MCF 10A (cell line): ENCODE measurements at regions not wholly inside any gene's neighbourhood (a gene's known extent, or its start where the extent isn't known, plus 50 kb on each side); places are given as distances from the start of the nearest gene placed in this dataset.
A peak's percentile ranks its signal among the peaks of the same experiment; 100 is the strongest.

Experiments
- BruUV-seq: library from RNA; stranded (reverse); fragments of 400-500 nt; replicated peaks from 2 replicates; lab custom pipeline; 2021; lab: Mats Ljungman, UMichigan
- CTCF ChIA-PET: fragments of 300-600 bp; sonication (Branson Sonifier 250); formaldehyde crosslinking; extraction: SDS; loops from one replicate; lab custom pipeline; 2021; ENCODE audit warnings: antibody characterized with exemption, inconsistent platforms; lab: Yijun Ruan, JAX
- POLR2A ChIA-PET: fragments of 300-600, 350-650 bp; sonication (Branson Sonifier 250); formaldehyde crosslinking; extraction: SDS; loops from one replicate; lab custom pipeline; 2020; ENCODE audit warnings: antibody characterized with exemption, inconsistent platforms; lab: Yijun Ruan, JAX
- DNase-seq: peaks from one replicate; pipeline ENCODE4 v3.0.0-alpha.2; 2018; ENCODE audit not compliant: unreplicated experiment
- H3K27ac Mint-ChIP-seq: one replicate; pipeline ENCODE4 v1.8.0; 2022; ENCODE audit warnings: mild to moderate bottlenecking, low read depth, mixed read lengths; ENCODE audit not compliant: unreplicated experiment
- H3K27me3 Mint-ChIP-seq: one replicate; pipeline ENCODE4 v1.8.0; 2022; ENCODE audit warnings: mixed read lengths; ENCODE audit not compliant: insufficient read depth, unreplicated experiment
- H3K36me3 Mint-ChIP-seq: one replicate; pipeline ENCODE4 v1.8.0; 2022; ENCODE audit warnings: mild to moderate bottlenecking, moderate library complexity, mixed read lengths; ENCODE audit not compliant: insufficient read depth, unreplicated experiment
- H3K4me1 Mint-ChIP-seq: one replicate; pipeline ENCODE4 v1.8.0; 2022; ENCODE audit warnings: mixed read lengths; ENCODE audit not compliant: insufficient read depth, unreplicated experiment
- H3K4me3 Mint-ChIP-seq: one replicate; pipeline ENCODE4 v1.8.0; 2022; ENCODE audit warnings: mild to moderate bottlenecking, moderate library complexity, mixed read lengths; ENCODE audit not compliant: unreplicated experiment
- H3K9me3 Mint-ChIP-seq: one replicate; pipeline ENCODE4 v1.8.0; 2022; ENCODE audit warnings: mixed read lengths; ENCODE audit not compliant: unreplicated experiment
- CTCF ChIP-seq: fragments of 200-600 bp; IDR thresholded peaks from one replicate; pipeline ENCODE4 v1.8.0; 2022; ENCODE audit warnings: antibody characterized with exemption, mild to moderate bottlenecking; ENCODE audit not compliant: unreplicated experiment
- intact Hi-C: fragments of 100-400 bp; cut with micrococcal nuclease; formaldehyde crosslinking; loops from 2 replicates; pipeline ENCODE4 v1.14.1; 2022

GRCh38 chr2:41142478-41142877 is 690.6 kb upstream of the SLC8A1 start:
- Mint-ChIP-seq H3K9me3 (no peaks in the 10 kb centered on the region), H3K27me3 (peaks cover 37% of the 10 kb centered on the region), H3K4me1 (no peaks in the 10 kb centered on the region), H3K27ac (no peak overlapping the region), H3K36me3 (no peaks in the 10 kb centered on the region), H3K4me3 (no peak overlapping the region)
- DNase-seq, result no peak
- intact Hi-C loops, result no loop called here
- ChIA-PET POLR2A (no interaction called here), CTCF (no interaction called here)
- no TSS peak for BruUV-seq
- TF ChIP-seq CTCF, result no peak

DNA sequence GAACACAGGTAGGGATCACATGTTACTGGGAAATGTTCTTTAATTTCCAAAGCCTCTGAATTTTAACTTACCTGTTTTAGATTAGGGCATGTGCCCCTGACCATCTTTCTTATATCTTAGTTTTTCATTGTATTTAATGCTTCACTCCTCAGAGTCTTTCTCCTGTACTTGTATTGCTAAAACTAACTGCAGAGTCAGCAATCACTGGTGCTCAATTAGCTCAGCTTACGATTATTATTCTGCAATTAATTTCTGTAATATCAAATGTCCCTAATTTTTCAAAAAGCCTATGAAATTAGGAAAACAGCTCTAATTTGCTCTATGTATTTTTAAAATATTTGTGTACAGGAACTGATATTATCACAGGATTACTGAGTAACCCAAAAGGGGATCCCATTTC is 693.2 kb upstream of the SLC8A1 start:
- TF ChIP-seq CTCF, result no peak
- no peak overlapping the region for H3K4me3 Mint-ChIP-seq
- H3K4me1 Mint-ChIP-seq, result no peaks in the 10 kb centered on the region
- no TSS peak for BruUV-seq
- H3K9me3 Mint-ChIP-seq, result no peaks in the 10 kb centered on the region
- H3K27me3 Mint-ChIP-seq, result peaks cover 56% of the 10 kb centered on the region
- POLR2A ChIA-PET, result no interaction called here
- no peak for DNase-seq
- CTCF ChIA-PET, result interaction anchor here (0.6 to 1.0 kb wide), 2 partner anchors 55 to 179 kb away, joined by 3 to 4 read pairs; no protein-coding TSS in a partner anchor
- no peak overlapping the region for H3K27ac Mint-ChIP-seq
- no peaks in the 10 kb centered on the region for H3K36me3 Mint-ChIP-seq
- intact Hi-C loops, result no loop called here

GRCh38 chr2:41149054-41149453 is 697.2 kb upstream of the SLC8A1 start:
- Mint-ChIP-seq H3K9me3 (no peaks in the 10 kb centered on the region), H3K27me3 (peaks cover 53% of the 10 kb centered on the region), H3K4me3 (no peak overlapping the region), H3K4me1 (no peaks in the 10 kb centered on the region), H3K27ac (no peak overlapping the region), H3K36me3 (no peaks in the 10 kb centered on the region)
- no peak for TF ChIP-seq CTCF
- CTCF ChIA-PET, result no interaction called here
- POLR2A ChIA-PET, result no interaction called here
- intact Hi-C loops, result no loop called here
- no TSS peak for BruUV-seq
- DNase-seq, result no peak

GRCh38 chr2:41151746-41152145 is 699.9 kb upstream of the SLC8A1 start:
- Mint-ChIP-seq H3K27me3 (peaks cover 26% of the 10 kb centered on the region), H3K4me1 (no peaks in the 10 kb centered on the region), H3K36me3 (no peaks in the 10 kb centered on the region), H3K27ac (no peak overlapping the region), H3K4me3 (no peak overlapping the region), H3K9me3 (no peaks in the 10 kb centered on the region)
- BruUV-seq, result no TSS peak
- DNase-seq, result peak; percentile 4
- no peak for TF ChIP-seq CTCF
- intact Hi-C loops, result no loop called here
- ChIA-PET POLR2A (no interaction called here), CTCF (interaction anchor here (0.6 kb wide), 1 partner anchor 768 kb away, joined by 4 read pairs; no protein-coding TSS in a partner anchor)
